Esophagus (tissue), 2 donors: ENCODE measurements at regions not wholly inside any gene's neighbourhood (a gene's known extent, or its start where the extent isn't known, plus 50 kb on each side); places are given as distances from the start of the nearest gene placed in this dataset.

Source experiments
- H3K27ac ChIP-seq, 2 donors: one replicate each; pipeline ENCODE4 v1.5.1; 2013; ENCODE audit warnings: low read depth in 2 of 2, mild to moderate bottlenecking in 2 of 2, inconsistent platforms in 1 of 2, low read length in 1 of 2, moderate library complexity in 1 of 2
- H3K27me3 ChIP-seq, 2 donors: one replicate each; pipeline ENCODE4 v1.6.1; 2013; ENCODE audit warnings: low read length in 2 of 2, control low read depth in 1 of 2, mild to moderate bottlenecking in 1 of 2; ENCODE audit not compliant: insufficient read depth in 2 of 2, control insufficient read depth in 1 of 2
- H3K36me3 ChIP-seq, 2 donors: one replicate each; pipeline ENCODE4 v1.6.1; 2013; ENCODE audit warnings: low read length in 1 of 2; ENCODE audit not compliant: control insufficient read depth in 2 of 2, insufficient read depth in 2 of 2
- H3K4me1 ChIP-seq, 2 donors: one replicate each; pipeline ENCODE4 v1.6.1; 2013; ENCODE audit warnings: low read length in 1 of 2; ENCODE audit not compliant: control insufficient read depth in 2 of 2, insufficient read depth in 2 of 2
- H3K4me3 ChIP-seq, 2 donors: one replicate each; pipeline ENCODE4 v1.5.1; 2013; ENCODE audit warnings: low read length in 2 of 2, mild to moderate bottlenecking in 2 of 2, low read depth in 1 of 2, moderate library complexity in 1 of 2
- H3K9me3 ChIP-seq, 2 donors: one replicate each; pipeline ENCODE4 v1.6.1; 2013; ENCODE audit warnings: mild to moderate bottlenecking in 2 of 2, low read depth in 1 of 2, low read length in 1 of 2, moderate library complexity in 1 of 2; ENCODE audit not compliant: control insufficient read depth in 2 of 2, insufficient read depth in 1 of 2
- WGBS, 2 donors: extraction: QIAGEN DNeasy Blood & Tissue Kit; methylation state at CpG; one replicate each; pipeline ENCODE4 v1.1.7; 2013; 5-methylcytosine and 5-hydroxymethylcytosine counted together
- donor health status: healthy with polysubstance abuse.
- donor health status: Bipolar disorder and iron deficiency.

DNA sequence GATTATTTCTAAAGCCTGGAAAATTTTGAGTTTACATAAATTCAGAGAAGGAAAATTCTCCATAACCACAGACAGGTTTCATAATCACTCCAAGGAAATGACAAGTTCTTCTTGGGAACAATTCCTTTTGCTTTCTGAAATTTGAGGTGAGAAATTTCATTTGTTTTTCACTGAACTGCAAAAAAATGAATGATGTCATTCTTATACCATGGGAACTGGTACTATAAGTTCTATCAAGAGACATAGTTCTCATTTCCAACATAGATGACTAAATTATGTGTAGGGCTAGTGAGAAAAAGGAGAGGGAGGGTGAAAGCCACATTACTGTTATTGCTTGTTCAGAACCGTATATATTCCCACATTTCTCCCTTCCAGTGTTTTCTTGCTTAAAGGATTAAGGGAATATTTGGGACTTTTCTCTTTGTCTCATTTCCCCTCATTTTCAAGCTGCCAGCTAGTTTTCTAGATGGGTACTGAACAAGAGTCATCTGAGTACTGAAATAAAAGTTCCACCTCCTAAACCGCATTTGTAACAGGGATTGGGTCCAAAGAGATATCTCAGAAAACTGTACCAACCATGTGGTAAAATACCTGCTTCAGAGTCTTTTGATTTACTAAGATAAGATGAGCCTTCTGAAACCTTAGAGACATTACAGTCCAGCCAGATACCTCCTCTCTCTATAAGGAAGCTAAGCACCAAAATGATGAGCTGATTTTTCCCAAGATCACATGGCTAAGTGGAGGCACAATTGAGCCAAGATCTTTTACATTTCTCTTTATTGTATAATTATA, 144.3 kb upstream of the PRDM1 start:
- WGBS, 2 donors = 77 to 85% methylated on average over 2 of the region's 2 CpGs
- H3K27ac ChIP-seq = no peak overlapping the region
- H3K9me3 ChIP-seq = no peaks in the 10 kb centered on the region
- no peaks in the 10 kb centered on the region for H3K27me3 ChIP-seq
- no peaks in the 10 kb centered on the region for H3K4me1 ChIP-seq
- H3K36me3 ChIP-seq = no peaks in the 10 kb centered on the region
- no peak overlapping the region for H3K4me3 ChIP-seq

DNA sequence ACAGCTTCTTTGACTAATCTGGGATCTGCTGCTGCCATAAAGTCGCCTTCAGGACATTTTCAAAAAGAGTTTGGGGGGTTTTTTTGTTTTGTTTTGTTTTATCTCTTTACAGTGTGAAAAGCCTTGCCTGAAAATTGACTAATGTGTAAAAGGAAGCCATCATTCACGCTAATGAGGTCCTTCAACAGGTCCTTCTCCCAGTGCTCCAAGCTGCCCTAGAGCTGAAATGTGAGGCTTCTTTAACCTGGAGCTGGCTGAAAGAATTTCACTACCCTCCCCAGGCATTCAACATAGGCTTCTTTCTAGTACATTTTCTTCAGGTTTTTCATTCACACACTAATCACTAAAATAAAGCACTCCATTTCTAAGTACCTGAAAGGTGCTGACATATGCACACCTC, 145.1 kb upstream of the PRDM1 start:
- Histone ChIP-seq H3K27me3 (no peaks in the 10 kb centered on the region), H3K4me1 (no peaks in the 10 kb centered on the region), H3K36me3 (no peaks in the 10 kb centered on the region), H3K4me3 (no peak overlapping the region), H3K27ac (no peak overlapping the region), H3K9me3 (no peaks in the 10 kb centered on the region)
- 58 to 73% methylated on average over 2 of the region's 2 CpGs for WGBS, 2 donors

DNA sequence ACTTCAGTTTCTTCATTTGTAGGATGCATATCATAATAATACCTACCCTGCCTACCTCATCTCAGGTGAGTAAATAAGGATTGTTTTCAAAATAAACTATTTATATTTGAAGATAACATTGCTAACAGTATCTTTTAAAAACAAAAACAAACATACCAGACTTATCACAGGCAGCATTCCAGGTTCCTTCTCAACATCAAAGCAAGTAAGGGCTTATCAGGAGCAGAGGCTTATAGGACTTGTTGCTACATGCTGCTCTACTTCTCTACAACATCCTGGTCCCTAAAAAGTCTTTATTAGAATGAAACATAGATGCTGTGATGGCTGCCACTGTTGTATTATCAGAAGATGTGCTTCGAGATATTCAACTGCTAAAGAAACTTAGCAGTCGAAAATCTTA, 149.2 kb upstream of the PRDM1 start:
- Histone ChIP-seq H3K36me3 (no peaks in the 10 kb centered on the region), H3K9me3 (no peaks in the 10 kb centered on the region), H3K27me3 (no peaks in the 10 kb centered on the region), H3K27ac (no peak overlapping the region), H3K4me1 (no peaks in the 10 kb centered on the region), H3K4me3 (no peak overlapping the region)
- 81 to 90% methylated on average over 2 of the region's 2 CpGs for WGBS, 2 donors

DNA sequence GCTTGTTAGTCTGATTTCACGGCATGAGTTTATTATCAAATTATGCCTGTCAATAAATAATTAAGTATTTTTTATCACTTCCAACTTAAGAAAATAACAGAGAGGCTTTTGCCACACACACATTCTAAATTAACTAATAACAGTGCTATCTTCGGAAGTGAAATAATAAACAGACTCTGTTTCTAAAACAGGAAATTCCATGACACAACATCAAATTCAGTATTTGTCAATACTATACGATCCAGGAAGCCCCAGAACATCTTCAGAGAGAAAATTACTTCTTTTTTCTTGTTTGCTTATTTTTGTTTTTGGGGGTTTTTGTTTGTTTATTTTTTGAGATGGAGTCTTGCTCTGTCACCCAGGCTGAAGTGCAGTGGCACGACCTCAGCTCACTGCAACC, 150.7 kb upstream of the PRDM1 start:
- Histone ChIP-seq H3K36me3 (no peaks in the 10 kb centered on the region), H3K9me3 (no peaks in the 10 kb centered on the region), H3K27ac (no peak overlapping the region), H3K4me3 (no peak overlapping the region), H3K4me1 (no peaks in the 10 kb centered on the region), H3K27me3 (no peaks in the 10 kb centered on the region)
- WGBS, 2 donors = 79 to 81% methylated on average over 4 of the region's 4 CpGs

DNA sequence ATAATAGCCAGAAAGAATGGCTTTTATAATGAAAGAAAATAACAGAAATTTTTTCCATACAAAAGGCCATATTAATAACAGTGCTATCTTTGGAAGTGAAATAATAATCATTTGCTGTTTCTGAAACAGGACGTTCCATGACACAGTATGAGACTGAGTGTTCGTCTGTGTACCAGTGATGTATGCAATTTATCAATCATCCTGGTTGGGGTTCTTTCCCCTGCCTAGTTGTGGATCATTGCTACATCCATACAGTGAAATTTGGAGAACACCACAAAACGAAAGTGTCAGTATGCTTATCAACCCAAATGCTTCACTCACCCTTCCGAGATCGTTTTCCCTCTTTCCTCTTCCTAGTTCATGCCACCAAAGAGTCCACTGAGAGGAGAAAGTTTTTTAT, 151.4 kb upstream of the PRDM1 start:
- no peak overlapping the region for H3K27ac ChIP-seq
- 88 to 92% methylated on average over 5 of the region's 5 CpGs for WGBS, 2 donors

DNA sequence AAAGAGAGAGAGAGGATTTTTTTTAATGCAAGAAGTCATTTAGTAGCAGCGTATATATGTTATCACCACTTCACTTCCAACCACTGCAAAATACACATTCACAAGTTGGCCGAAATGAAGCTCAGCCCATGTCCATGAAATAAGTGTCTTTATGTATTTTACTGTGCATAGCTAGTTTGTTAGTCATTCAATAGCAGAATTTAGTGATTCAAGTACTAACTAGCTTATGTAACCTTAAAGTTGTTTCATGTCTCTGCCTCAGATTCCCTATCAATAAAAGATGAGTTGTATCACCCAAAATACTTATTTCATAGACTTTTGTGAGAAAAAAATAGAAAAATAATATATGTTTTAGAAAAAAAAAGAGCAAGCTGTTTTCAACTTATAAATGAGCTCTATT, 153.7 kb upstream of the PRDM1 start:
- WGBS, 2 donors = 84 to 85% methylated on average over 2 of the region's 2 CpGs
- no peak overlapping the region for H3K27ac ChIP-seq
- no peaks in the 10 kb centered on the region for H3K36me3 ChIP-seq
- no peaks in the 10 kb centered on the region for H3K9me3 ChIP-seq
- no peak overlapping the region for H3K4me3 ChIP-seq
- H3K4me1 ChIP-seq = no peaks in the 10 kb centered on the region
- no peaks in the 10 kb centered on the region for H3K27me3 ChIP-seq

More for the DNA sequence above, 151.4 kb upstream of the PRDM1 start:
- no peaks in the 10 kb centered on the region for H3K27me3 ChIP-seq
- no peaks in the 10 kb centered on the region for H3K9me3 ChIP-seq
- H3K4me1 ChIP-seq = no peaks in the 10 kb centered on the region
- no peak overlapping the region for H3K4me3 ChIP-seq
- no peaks in the 10 kb centered on the region for H3K36me3 ChIP-seq

DNA sequence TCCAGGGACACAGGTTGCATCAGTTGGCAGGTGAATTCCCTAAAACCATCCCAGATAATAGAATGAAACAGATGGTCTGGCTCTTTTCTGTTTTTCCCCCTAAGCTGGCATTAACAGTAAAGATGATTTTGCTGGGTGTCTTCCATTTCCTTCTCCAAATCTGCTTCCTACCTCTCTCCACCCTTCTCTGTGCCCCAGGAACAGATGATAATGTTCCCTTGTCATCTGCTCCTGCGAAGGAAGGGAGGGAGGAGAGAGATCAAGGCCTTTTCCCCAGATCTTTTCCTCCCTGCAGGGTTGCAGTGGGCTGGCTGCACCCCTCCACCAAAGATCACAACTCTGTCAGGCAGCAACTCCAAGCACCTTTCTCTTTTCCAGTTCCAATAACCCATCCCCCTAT, 156.5 kb upstream of the PRDM1 start:
- Histone ChIP-seq H3K9me3 (no peaks in the 10 kb centered on the region), H3K4me3 (no peak overlapping the region)
- WGBS, 2 donors = 83 to 91% methylated on average over 1 of the region's 1 CpG

DNA sequence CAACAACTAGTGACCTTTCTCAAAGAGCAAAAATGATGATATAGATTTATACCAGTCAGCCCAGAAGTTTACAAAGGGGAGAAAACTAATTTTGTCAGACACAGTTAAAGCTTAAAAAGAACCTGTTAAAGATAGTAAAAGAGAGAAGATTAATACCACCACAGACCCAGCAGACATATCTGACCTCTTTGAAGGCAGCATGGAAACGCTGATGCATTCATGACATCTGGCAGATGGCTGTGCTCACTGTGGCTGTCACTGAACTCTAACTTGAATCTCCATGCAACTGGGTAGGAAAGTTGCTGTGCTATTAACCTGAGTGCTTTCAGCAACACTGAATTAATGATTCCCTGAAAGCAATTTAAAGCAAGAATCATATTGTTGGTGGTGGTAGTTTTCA, 159.8 kb upstream of the PRDM1 start:
- Histone ChIP-seq H3K27ac (no peak overlapping the region), H3K4me3 (no peak overlapping the region), H3K36me3 (no peaks in the 10 kb centered on the region), H3K27me3 (no peaks in the 10 kb centered on the region), H3K9me3 (no peaks in the 10 kb centered on the region), H3K4me1 (no peaks in the 10 kb centered on the region)
- WGBS, 2 donors = 67 to 73% methylated on average over 1 of the region's 1 CpG

More for the DNA sequence above, 156.5 kb upstream of the PRDM1 start:
- H3K27me3 ChIP-seq = no peaks in the 10 kb centered on the region
- no peaks in the 10 kb centered on the region for H3K36me3 ChIP-seq
- H3K4me1 ChIP-seq = no peaks in the 10 kb centered on the region
- no peak overlapping the region for H3K27ac ChIP-seq

DNA sequence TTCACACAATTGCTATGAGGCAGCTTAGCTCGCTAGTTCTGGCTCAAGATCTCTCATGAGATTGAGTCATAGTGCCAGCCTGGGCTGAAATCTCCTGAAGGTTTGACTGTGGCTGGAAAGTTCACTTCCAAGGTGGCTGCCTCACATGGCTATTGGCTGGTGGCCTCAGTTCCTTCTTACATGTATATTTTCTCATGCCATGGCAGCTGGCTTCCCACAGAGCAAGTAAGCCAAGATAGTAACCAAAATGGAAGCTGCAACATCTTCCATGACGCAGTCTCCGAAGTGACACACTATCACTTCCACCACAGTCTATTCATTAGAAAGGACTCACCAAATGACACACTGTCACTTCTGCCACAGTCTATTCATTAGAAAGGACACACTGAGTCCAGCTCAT, 160.4 kb upstream of the PRDM1 start:
- no peak overlapping the region for H3K27ac ChIP-seq
- H3K4me1 ChIP-seq = no peaks in the 10 kb centered on the region
- no peaks in the 10 kb centered on the region for H3K9me3 ChIP-seq
- no peaks in the 10 kb centered on the region for H3K36me3 ChIP-seq
- H3K27me3 ChIP-seq = no peaks in the 10 kb centered on the region
- no peak overlapping the region for H3K4me3 ChIP-seq
- 93% methylated on average over 3 of the region's 3 CpGs for WGBS, 2 donors

DNA sequence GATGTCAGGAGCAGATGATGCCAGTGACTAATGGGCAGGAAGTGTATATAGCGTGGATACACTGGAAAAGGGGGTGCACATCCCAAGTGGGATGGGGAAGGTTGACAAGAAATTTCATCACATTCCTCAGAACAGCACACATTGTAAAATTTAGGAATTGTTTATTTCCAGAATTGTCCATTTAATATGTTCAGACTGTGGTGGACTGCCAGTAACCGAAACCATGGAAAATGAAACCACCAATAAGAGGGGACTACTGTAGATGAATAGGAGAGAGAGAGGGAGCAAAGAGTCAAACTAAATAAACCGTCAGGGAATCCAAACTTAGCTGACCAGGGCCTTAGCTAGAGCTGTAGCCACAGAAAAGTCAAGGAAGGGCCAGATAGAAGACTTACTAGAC, 164.4 kb upstream of the PRDM1 start:
- WGBS, 2 donors = 74 to 76% methylated on average over 3 of the region's 3 CpGs
- H3K27me3 ChIP-seq = peaks cover 0 to 2% of the 10 kb centered on the region in 2 donors
- H3K9me3 ChIP-seq = no peaks in the 10 kb centered on the region
- H3K27ac ChIP-seq = no peak overlapping the region
- H3K4me3 ChIP-seq = no peak overlapping the region
- no peaks in the 10 kb centered on the region for H3K36me3 ChIP-seq
- no peaks in the 10 kb centered on the region for H3K4me1 ChIP-seq
